Esophagus mucosa (tissue), 1 donor: ENCODE measurements at regions not wholly inside any gene's neighbourhood (a gene's known extent, or its start where the extent isn't known, plus 50 kb on each side); places are given as distances from the start of the nearest gene placed in this dataset.

Source experiments
- ATAC-seq: fragments of 200-7000 bp; cut with Tn5 transposase; one replicate; pipeline ENCODE4 v1.9.1; 2020
- donor health status: DM: yes; HTN: yes; CAD: no.

- ATAC-seq, result no peak
These were observed 55.1 kb upstream of the FAM20C start for GRCh38 chr7:137094-137891.

DNA sequence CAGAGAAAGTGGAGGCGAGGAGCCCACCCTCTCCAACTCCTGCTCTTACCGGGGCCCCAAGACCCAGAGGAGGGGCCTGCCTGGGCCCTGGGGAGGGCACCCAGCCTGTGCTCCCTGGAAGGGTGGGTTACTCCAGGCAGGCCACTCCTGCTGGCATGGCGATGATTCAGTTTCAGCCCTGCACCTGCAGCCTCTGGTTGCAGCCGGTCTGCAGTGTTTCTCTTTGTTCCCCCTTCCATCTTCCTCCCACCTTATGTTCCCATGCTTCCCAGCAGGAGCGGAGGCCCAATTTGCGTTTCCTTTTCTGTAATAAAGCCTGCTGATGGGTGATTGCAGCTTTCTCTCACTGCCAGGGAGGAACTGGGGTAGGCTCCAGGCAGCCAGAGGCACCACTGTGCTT is 53.2 kb upstream of the FAM20C start:
- no peak for ATAC-seq

DNA sequence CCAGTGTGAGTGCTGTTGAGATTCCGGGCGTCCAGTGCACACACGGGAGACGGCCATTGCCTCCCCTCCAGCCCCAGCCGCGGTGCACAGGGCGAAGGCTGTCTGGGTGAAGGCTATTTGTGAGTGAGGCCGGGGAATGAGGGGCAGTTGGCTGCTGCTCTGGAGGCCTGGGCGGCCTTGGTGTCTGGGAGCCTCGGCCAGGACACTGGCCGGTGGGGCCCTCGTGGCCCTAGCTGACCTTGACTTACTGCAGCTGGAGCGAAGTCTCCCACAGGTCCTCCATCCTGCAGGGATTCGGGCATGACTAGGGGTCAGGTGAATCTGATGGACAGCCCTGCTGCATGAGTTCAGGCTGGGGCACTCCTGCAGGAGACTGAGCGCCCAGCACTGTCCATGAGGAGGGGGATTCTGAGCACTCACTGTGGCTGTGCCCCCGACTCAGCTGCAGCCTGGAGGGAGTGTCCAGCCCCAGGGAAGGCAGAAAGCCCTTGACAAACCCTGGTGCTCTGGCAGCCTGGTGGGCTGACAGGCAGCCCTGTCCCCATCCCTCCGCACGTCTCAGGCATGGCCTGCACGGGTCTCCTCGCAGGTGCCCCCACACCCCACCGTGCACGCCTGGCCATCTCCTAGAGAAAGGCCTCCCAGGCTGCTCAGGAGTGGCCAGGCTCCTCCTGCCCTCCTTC is 52.7 kb upstream of the FAM20C start:
- peak; percentile 20 for ATAC-seq

GRCh38 chr7:140996-141395 is 51.4 kb upstream of the FAM20C start:
- ATAC-seq, result no peak

- ATAC-seq, result no peak
These were observed 50.0 kb upstream of the FAM20C start for GRCh38 chr7:142248-142941.
